ENCODE measurements at regions not wholly inside any gene's neighbourhood (a gene's known extent, or its start where the extent isn't known, plus 50 kb on each side); places are given as distances from the start of the nearest gene placed in this dataset.
A peak's percentile ranks its signal among the peaks of the same experiment; 100 is the strongest.

DNA sequence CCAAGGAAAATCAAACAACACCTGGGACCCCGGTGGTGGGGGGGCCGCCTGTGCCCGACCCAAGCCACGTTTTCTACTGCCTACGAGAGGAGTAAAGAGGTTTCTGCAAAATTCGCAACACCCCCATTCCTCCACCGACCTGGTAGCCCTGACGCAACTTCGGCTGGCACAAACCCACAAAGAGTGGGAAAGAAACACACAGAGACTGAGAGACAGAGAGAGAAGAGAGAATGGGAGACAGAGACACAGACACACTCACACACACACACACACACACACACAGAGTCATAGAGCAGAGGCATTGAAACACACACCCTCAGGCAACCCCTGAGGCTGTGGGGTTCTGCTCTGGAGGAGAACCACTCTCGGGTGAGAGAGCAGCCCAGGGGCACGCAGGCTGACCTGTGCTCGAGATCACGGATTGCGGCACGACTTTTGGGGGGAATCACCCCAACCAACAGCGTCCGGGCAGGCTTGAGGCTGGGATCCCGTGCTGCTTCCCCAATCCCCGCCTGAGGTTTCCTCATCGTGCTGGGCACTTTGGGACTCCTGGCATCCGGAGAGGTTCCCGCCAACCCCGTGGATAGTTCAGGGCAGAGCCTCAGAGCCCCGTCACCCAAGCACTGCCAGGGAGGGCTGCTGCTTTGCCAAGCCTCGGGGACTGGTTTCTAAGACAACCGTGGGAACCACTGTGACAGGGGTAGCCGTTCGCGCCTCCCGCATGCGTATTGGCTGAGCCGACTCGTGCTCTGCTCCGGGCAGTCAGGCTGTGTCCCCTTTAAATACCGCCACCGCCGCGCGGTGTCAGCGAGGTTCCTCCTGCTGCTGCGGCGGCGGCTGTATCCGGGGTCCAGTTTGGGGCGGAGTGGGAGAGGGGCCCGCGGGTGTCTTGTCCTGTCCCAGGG is 682.4 kb upstream of the TPTE start (continued):
- TF ChIP-seq, protein P1, sequence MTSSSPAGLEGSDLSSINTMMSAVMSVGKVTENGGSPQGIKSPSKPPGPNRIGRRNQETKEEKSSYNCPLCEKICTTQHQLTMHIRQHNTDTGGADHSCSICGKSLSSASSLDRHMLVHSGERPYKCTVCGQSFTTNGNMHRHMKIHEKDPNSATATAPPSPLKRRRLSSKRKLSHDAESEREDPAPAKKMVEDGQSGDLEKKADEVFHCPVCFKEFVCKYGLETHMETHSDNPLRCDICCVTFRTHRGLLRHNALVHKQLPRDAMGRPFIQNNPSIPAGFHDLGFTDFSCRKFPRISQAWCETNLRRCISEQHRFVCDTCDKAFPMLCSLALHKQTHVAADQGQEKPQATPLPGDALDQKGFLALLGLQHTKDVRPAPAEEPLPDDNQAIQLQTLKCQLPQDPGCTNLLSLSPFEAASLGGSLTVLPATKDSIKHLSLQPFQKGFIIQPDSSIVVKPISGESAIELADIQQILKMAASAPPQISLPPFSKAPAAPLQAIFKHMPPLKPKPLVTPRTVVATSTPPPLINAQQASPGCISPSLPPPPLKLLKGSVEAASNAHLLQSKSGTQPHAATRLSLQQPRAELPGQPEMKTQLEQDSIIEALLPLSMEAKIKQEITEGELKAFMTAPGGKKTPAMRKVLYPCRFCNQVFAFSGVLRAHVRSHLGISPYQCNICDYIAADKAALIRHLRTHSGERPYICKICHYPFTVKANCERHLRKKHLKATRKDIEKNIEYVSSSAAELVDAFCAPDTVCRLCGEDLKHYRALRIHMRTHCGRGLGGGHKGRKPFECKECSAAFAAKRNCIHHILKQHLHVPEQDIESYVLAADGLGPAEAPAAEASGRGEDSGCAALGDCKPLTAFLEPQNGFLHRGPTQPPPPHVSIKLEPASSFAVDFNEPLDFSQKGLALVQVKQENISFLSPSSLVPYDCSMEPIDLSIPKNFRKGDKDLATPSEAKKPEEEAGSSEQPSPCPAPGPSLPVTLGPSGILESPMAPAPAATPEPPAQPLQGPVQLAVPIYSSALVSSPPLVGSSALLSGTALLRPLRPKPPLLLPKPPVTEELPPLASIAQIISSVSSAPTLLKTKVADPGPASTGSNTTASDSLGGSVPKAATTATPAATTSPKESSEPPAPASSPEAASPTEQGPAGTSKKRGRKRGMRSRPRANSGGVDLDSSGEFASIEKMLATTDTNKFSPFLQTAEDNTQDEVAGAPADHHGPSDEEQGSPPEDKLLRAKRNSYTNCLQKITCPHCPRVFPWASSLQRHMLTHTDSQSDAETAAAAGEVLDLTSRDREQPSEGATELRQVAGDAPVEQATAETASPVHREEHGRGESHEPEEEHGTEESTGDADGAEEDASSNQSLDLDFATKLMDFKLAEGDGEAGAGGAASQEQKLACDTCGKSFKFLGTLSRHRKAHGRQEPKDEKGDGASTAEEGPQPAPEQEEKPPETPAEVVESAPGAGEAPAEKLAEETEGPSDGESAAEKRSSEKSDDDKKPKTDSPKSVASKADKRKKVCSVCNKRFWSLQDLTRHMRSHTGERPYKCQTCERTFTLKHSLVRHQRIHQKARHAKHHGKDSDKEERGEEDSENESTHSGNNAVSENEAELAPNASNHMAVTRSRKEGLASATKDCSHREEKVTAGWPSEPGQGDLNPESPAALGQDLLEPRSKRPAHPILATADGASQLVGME (CRISPR knock-in tag; IDR thresholded peaks at IDR 0.05), result 0 out of 2 replicates have a peak, but pooled peaks have one; percentile 46
- peak; percentile 37; the same call in 1 of the 2 replicates for TF ChIP-seq TOE1 (IDR thresholded peaks at IDR 0.05; ENCODE audit: borderline replicate concordance)
- no peak for TF ChIP-seq TOE1 (CRISPR knock-in tag; IDR thresholded peaks at IDR 0.05; ENCODE audit: borderline replicate concordance, low read depth)
- TF ChIP-seq GABPB2 (CRISPR knock-in tag; conservative IDR thresholded peaks at IDR 0.05), result no peak
- no peak for TF ChIP-seq RBM15 (IDR thresholded peaks at IDR 0.05; ENCODE audit: insufficient read depth, low read length)
- peak; percentile 81 for TF ChIP-seq RBFOX2 (IDR thresholded peaks at IDR 0.05; ENCODE audit: low read depth, low read length)
- TF ChIP-seq HNRNPL (IDR thresholded peaks at IDR 0.05; ENCODE audit: low read depth, low read length), result 0 out of 2 replicates have a peak, but pooled peaks have one; percentile 24
- TF ChIP-seq JUND (IDR thresholded peaks at IDR 0.05; ENCODE audit: borderline replicate concordance, low read depth, low read length), result no peak
- TF ChIP-seq JUND (tag; IDR thresholded peaks at IDR 0.05; ENCODE audit: borderline replicate concordance, low read depth, low read length), result no peak
- no peak for TF ChIP-seq ZNF165 (CRISPR knock-in tag; IDR thresholded peaks at IDR 0.05; ENCODE audit: borderline replicate concordance)
- TF ChIP-seq RFX1 (IDR thresholded peaks at IDR 0.05), result peak; percentile 72
- TF ChIP-seq NR4A1 (CRISPR knock-in tag; IDR thresholded peaks at IDR 0.05), result no peak
- TF ChIP-seq NR4A1 (tag; IDR thresholded peaks at IDR 0.05), result no peak
- TF ChIP-seq E2F3 (CRISPR knock-in tag; IDR thresholded peaks at IDR 0.05), result 0 out of 2 replicates have a peak, but pooled peaks have one; percentile 62
- no peak for TF ChIP-seq THRAP3 (IDR thresholded peaks at IDR 0.05; ENCODE audit: borderline replicate concordance)
- TF ChIP-seq POLR2B (IDR thresholded peaks at IDR 0.05; ENCODE audit: low read depth, partially characterized antibody), result no peak
- no peak for TF ChIP-seq HDGF (IDR thresholded peaks at IDR 0.05)
- no peak for TF ChIP-seq SREBF2 (CRISPR knock-in tag; IDR thresholded peaks at IDR 0.05)
- TF ChIP-seq BACH1 (tag; IDR thresholded peaks at IDR 0.05), result no peak
- TF ChIP-seq POLR2G (IDR thresholded peaks at IDR 0.05; ENCODE audit: low read depth, low read length), result peak; percentile 89
- TF ChIP-seq RBBP5 (IDR thresholded peaks at IDR 0.05; ENCODE audit: borderline replicate concordance, insufficient read depth, low read length, poor library complexity, severe bottlenecking), result peak; percentile 52
- TF ChIP-seq TAL1 (IDR thresholded peaks at IDR 0.05), result no peak
- no peak for TF ChIP-seq BCL6 (CRISPR knock-in tag; IDR thresholded peaks at IDR 0.05)
- TF ChIP-seq CBX5 (IDR thresholded peaks at IDR 0.05; ENCODE audit: borderline replicate concordance, low read depth), result 0 out of 2 replicates have a peak, but pooled peaks have one; percentile 21
- TF ChIP-seq L3MBTL2 (IDR thresholded peaks at IDR 0.05), result peak; percentile 93
- TF ChIP-seq EGR1 (conservative IDR thresholded peaks at IDR 0.05), result no peak
